ENCODE measurements at regions not wholly inside any gene's neighbourhood (a gene's known extent, or its start where the extent isn't known, plus 50 kb on each side); places are given as distances from the start of the nearest gene placed in this dataset.

GRCh38 chr5:44028226-44028625, 361.0 kb downstream of the FGF10 start:
- TF ChIP-seq CTCF (IDR thresholded peaks at IDR 0.05) (no peak), POLR2A (IDR thresholded peaks at IDR 0.05) (no peak)

Data from testis (tissue), 2 donors.